Stimulated activated CD4-positive, alpha-beta T cell treated with anti-CD3 and anti-CD28 coated beads, Interleukin-4, amount 100 ng/mL, for 24 hours (primary cell): ENCODE measurements at regions not wholly inside any gene's neighbourhood (a gene's known extent, or its start where the extent isn't known, plus 50 kb on each side); places are given as distances from the start of the nearest gene placed in this dataset.

Experiments used
- DNase-seq: peaks from one replicate; pipeline ENCODE4 v3.0.0-alpha.2; 2020

GRCh38 chr1:61627365-61627764 is 97.6 kb downstream of the TM2D1 start:
- DNase-seq = no peak

GRCh38 chr1:61626816-61627215 is 98.1 kb downstream of the TM2D1 start:
- no peak for DNase-seq

- no peak for DNase-seq
These were observed 101.1 kb downstream of the TM2D1 start for GRCh38 chr1:61623852-61624251.

GRCh38 chr1:61620536-61620935 is 104.4 kb downstream of the TM2D1 start:
- no peak for DNase-seq

- DNase-seq = no peak
These were observed 106.2 kb downstream of the TM2D1 start for GRCh38 chr1:61618755-61619154.

- no peak for DNase-seq
These were observed 106.7 kb downstream of the TM2D1 start for GRCh38 chr1:61618193-61618592.

GRCh38 chr1:61616830-61617229 is 108.1 kb downstream of the TM2D1 start:
- no peak for DNase-seq

- no peak for DNase-seq
These were observed 112.3 kb downstream of the TM2D1 start for GRCh38 chr1:61612602-61613001.

GRCh38 chr1:61609040-61609439 is 115.9 kb downstream of the TM2D1 start:
- DNase-seq = no peak

GRCh38 chr1:61607448-61607847 is 117.5 kb downstream of the TM2D1 start:
- DNase-seq = no peak

- DNase-seq = no peak
These were observed 118.3 kb downstream of the TM2D1 start for GRCh38 chr1:61606448-61607312.

GRCh38 chr1:61605607-61606321 is 119.2 kb downstream of the TM2D1 start:
- no peak for DNase-seq

- no peak for DNase-seq
These were observed 120.3 kb downstream of the TM2D1 start for GRCh38 chr1:61604684-61605083.

- no peak for DNase-seq
These were observed 120.7 kb downstream of the TM2D1 start for GRCh38 chr1:61604261-61604660.

- DNase-seq = no peak
These were observed 122.3 kb downstream of the TM2D1 start for GRCh38 chr1:61602663-61603062.

- no peak for DNase-seq
These were observed 127.3 kb downstream of the TM2D1 start for GRCh38 chr1:61597601-61598000.

- DNase-seq = no peak
These were observed 131.6 kb downstream of the TM2D1 start for GRCh38 chr1:61593331-61593730.

GRCh38 chr1:61591351-61591750 is 133.6 kb downstream of the TM2D1 start:
- DNase-seq = no peak

GRCh38 chr1:61588736-61589672 is 135.9 kb downstream of the TM2D1 start:
- DNase-seq = peak; percentile 62

GRCh38 chr1:61585714-61586113 is 139.2 kb downstream of the TM2D1 start:
- DNase-seq = no peak

GRCh38 chr1:61583703-61584102 is 141.2 kb downstream of the TM2D1 start:
- no peak for DNase-seq

GRCh38 chr1:61581251-61581650 is 143.7 kb downstream of the TM2D1 start:
- DNase-seq = no peak

- DNase-seq = no peak
These were observed 144.5 kb downstream of the TM2D1 start for GRCh38 chr1:61580417-61580816.
